Renal cortex interstitium (tissue), 11 donors: ENCODE measurements at regions not wholly inside any gene's neighbourhood (a gene's known extent, or its start where the extent isn't known, plus 50 kb on each side); places are given as distances from the start of the nearest gene placed in this dataset.
"Not testable (repeated sequence)": the region's sequence is repeated elsewhere in the genome, so short reads cannot be mapped to it uniquely, and the experiment has no call there.

ENCODE experiments used
- DNase-seq, 11 donors: peaks; one replicate each; pipeline ENCODE4 v3.0.0-alpha.2; 2013; ENCODE audit warnings: low read depth in 9 of 11, low spot score in 4 of 11; ENCODE audit errors: extremely low read depth in 1 of 11

GRCh38 chr4:187073820-187074219 lies 350.2 kb upstream of the FAT1 start:
- no peak for DNase-seq

GRCh38 chr4:187075514-187075913 lies 351.9 kb upstream of the FAT1 start:
- DNase-seq = no peak

GRCh38 chr4:187077744-187078401 lies 354.2 kb upstream of the FAT1 start:
- DNase-seq = no peak

- DNase-seq = no peak
Measured at GRCh38 chr4:187084701-187085100, 361.0 kb upstream of the FAT1 start.

GRCh38 chr4:187085339-187085738 lies 361.7 kb upstream of the FAT1 start:
- no peak for DNase-seq

GRCh38 chr4:187086151-187086550 lies 362.5 kb upstream of the FAT1 start:
- no peak for DNase-seq

GRCh38 chr4:187088070-187088799 lies 364.6 kb upstream of the FAT1 start:
- DNase-seq = no peak

- DNase-seq = no peak
Measured at GRCh38 chr4:187090401-187090800, 366.7 kb upstream of the FAT1 start.

- not testable (repeated sequence) for DNase-seq
Measured at GRCh38 chr4:187090832-187091231, 367.2 kb upstream of the FAT1 start.

GRCh38 chr4:187094144-187094543 lies 370.5 kb upstream of the FAT1 start:
- DNase-seq = no peak

- no peak for DNase-seq
Measured at GRCh38 chr4:187098429-187098828, 374.8 kb upstream of the FAT1 start.

GRCh38 chr4:187103351-187103750 lies 379.7 kb upstream of the FAT1 start:
- DNase-seq = no peak

GRCh38 chr4:187108845-187109244 lies 385.2 kb upstream of the FAT1 start:
- no peak for DNase-seq

- DNase-seq = no peak
Measured at GRCh38 chr4:187109636-187110035, 386.0 kb upstream of the FAT1 start.

GRCh38 chr4:187118166-187118565 lies 394.5 kb upstream of the FAT1 start:
- no peak for DNase-seq

- no peak for DNase-seq
Measured at GRCh38 chr4:187118602-187119120, 395.0 kb upstream of the FAT1 start.

- DNase-seq = peak in 10 of 11 donors; percentile 17 to 54 (median 40)
Measured at GRCh38 chr4:187124331-187124730, 400.7 kb upstream of the FAT1 start.

GRCh38 chr4:187125062-187125461 lies 401.4 kb upstream of the FAT1 start:
- DNase-seq = no peak

GRCh38 chr4:187127456-187127855 lies 403.8 kb upstream of the FAT1 start:
- DNase-seq = no peak

- peak in 2 of 11 donors; percentile 23 to 27 for DNase-seq
Measured at GRCh38 chr4:187128222-187128621, 404.6 kb upstream of the FAT1 start.

GRCh38 chr4:187128976-187129375 lies 405.3 kb upstream of the FAT1 start:
- DNase-seq = no peak
